H1 (cell line): ENCODE measurements at regions not wholly inside any gene's neighbourhood (a gene's known extent, or its start where the extent isn't known, plus 50 kb on each side); places are given as distances from the start of the nearest gene placed in this dataset.

ENCODE experiments used
- CTCF ChIA-PET: fragments of 300-600 bp; sonication (Branson Sonifier 250); formaldehyde crosslinking; loops from one replicate; lab custom pipeline; 2021; ENCODE audit not compliant: partially characterized antibody; lab: Charles Lee
- POLR2A ChIA-PET: fragments of 300-600 bp; sonication (Branson Sonifier 250); formaldehyde crosslinking; loops from one replicate; lab custom pipeline; 2021; ENCODE audit warnings: inconsistent platforms; ENCODE audit not compliant: partially characterized antibody; lab: Charles Lee
- DNase-seq, 2 experiments: peaks; one replicate each; pipeline versions ENCODE4 v3.0.0 to v3.0.0-alpha.2; 2010 to 2022; ENCODE audit warnings: low spot score in 2 of 2, low read depth in 1 of 2, mixed read lengths in 1 of 2
- FAIRE-seq: peaks from 2 replicates; lab custom pipeline; 2011; peaks lifted over from hg19 to GRCh38; lab: Jason Lieb, UNC
- H2AFZ ChIP-seq: 2 replicates; pipeline ENCODE4 v1.8.1; 2012; ENCODE audit warnings: low read length, inconsistent platforms
- H2AK5ac ChIP-seq: 2 replicates; pipeline ENCODE4 v1.6.1; 2013; ENCODE audit warnings: low read depth, low read length
- H2BK120ac ChIP-seq: replicated peaks from 2 replicates; pipeline ENCODE3; 2013; ENCODE audit warnings: low read depth, low read length, inconsistent platforms
- H2BK12ac ChIP-seq: 2 replicates; pipeline ENCODE4 v1.6.1; 2013; ENCODE audit warnings: low read depth, low read length
- H2BK15ac ChIP-seq: 2 replicates; pipeline ENCODE4 v1.6.1; 2013; ENCODE audit warnings: low read length
- H2BK20ac ChIP-seq: 2 replicates; pipeline ENCODE4 v1.6.1; 2013; ENCODE audit warnings: low read length
- H2BK5ac ChIP-seq: 2 replicates; pipeline ENCODE4 v1.6.1; 2013; ENCODE audit warnings: low read depth, low read length
- H3K14ac ChIP-seq: 2 replicates; pipeline ENCODE4 v1.6.1; 2013; ENCODE audit warnings: inconsistent platforms; ENCODE audit not compliant: insufficient read length
- H3K18ac ChIP-seq: 2 replicates; pipeline ENCODE4 v1.6.1; 2013; ENCODE audit warnings: low read length; ENCODE audit errors: extremely low read depth
- H3K23ac ChIP-seq: 2 replicates; pipeline ENCODE4 v1.6.1; 2013; ENCODE audit warnings: inconsistent platforms; ENCODE audit not compliant: insufficient read length
- H3K23me2 ChIP-seq: 2 replicates; pipeline ENCODE4 v1.6.1; 2013; ENCODE audit warnings: low read depth, low read length
- H3K27ac ChIP-seq: 2 replicates; pipeline ENCODE4 v1.6.1; 2011; ENCODE audit warnings: low read depth, low read length, inconsistent platforms
- H3K27me3 ChIP-seq, 4 experiments: replicated peaks in 1 of 4; 1 replicate in 1 of 4; 2 replicates in 3 of 4; pipeline versions ENCODE4 v1.6.1 to v1.8.1; 2011 to 2013; ENCODE audit warnings: low read length in 3 of 4, mild to moderate bottlenecking in 3 of 4, inconsistent platforms in 2 of 4, mixed read lengths in 2 of 4, moderate library complexity in 1 of 4; ENCODE audit not compliant: control insufficient read depth in 3 of 4, insufficient read depth in 3 of 4; ENCODE audit errors: extremely low read depth in 1 of 4
- H3K36me3 ChIP-seq, 4 experiments: 2 replicates each; pipeline versions ENCODE4 v1.6.1 to v1.8.1; 2011 to 2013; ENCODE audit warnings: mild to moderate bottlenecking in 4 of 4, low read length in 3 of 4, moderate library complexity in 2 of 4, control low read depth in 1 of 4, inconsistent platforms in 1 of 4; ENCODE audit not compliant: insufficient read depth in 4 of 4, control insufficient read depth in 2 of 4
- H3K4ac ChIP-seq: replicated peaks from 2 replicates; pipeline ENCODE3; 2013; ENCODE audit warnings: low read length, low read depth, mixed read lengths, inconsistent platforms; ENCODE audit not compliant: insufficient read length
- H3K4me1 ChIP-seq, 4 experiments: replicated peaks in 1 of 4; 1 replicate in 1 of 4; 2 replicates in 3 of 4; pipeline versions ENCODE4 v1.6.1 to v1.8.1; 2011 to 2013; ENCODE audit warnings: low read length in 3 of 4, inconsistent platforms in 2 of 4, mixed read lengths in 1 of 4; ENCODE audit not compliant: insufficient read depth in 4 of 4, control insufficient read depth in 3 of 4
- H3K4me2 ChIP-seq, 2 experiments: 2 replicates each; pipeline versions ENCODE4 v1.6.1 to v1.8.1; 2011 to 2013; ENCODE audit warnings: low read depth in 2 of 2, low read length in 2 of 2, control low read depth in 1 of 2, inconsistent platforms in 1 of 2, mild to moderate bottlenecking in 1 of 2; ENCODE audit not compliant: insufficient read depth in 1 of 2
- H3K4me3 ChIP-seq, 4 experiments: fragments of 200-600, 300-600 bp in 1 of 4; sonication (generic), shearing (Covaris generic), sonication (Bioruptor Twin) in 1 of 4; 2 replicates each; pipeline versions ENCODE4 v1.5.1 to v1.8.1; 2011 to 2016; ENCODE audit warnings: low read length in 4 of 4, low read depth in 3 of 4, control low read depth in 2 of 4, inconsistent platforms in 2 of 4, mild to moderate bottlenecking in 2 of 4, mixed read lengths in 1 of 4, moderate library complexity in 1 of 4; ENCODE audit not compliant: insufficient read depth in 2 of 4; ENCODE audit errors: extremely low read depth in 1 of 4
- H3K56ac ChIP-seq: replicated peaks from 2 replicates; pipeline ENCODE3; 2013; ENCODE audit warnings: low read depth, mild to moderate bottlenecking, mixed read lengths, low read length, inconsistent platforms; ENCODE audit not compliant: insufficient read length
- H3K79me1 ChIP-seq: 2 replicates; pipeline ENCODE4 v1.6.1; 2013; ENCODE audit warnings: low read depth, low read length, control low read depth
- H3K79me2 ChIP-seq, 2 experiments: 2 replicates each; pipeline versions ENCODE4 v1.6.1 to v1.8.1; 2012 to 2013; ENCODE audit warnings: low read length in 2 of 2, mild to moderate bottlenecking in 2 of 2, inconsistent platforms in 1 of 2; ENCODE audit not compliant: insufficient read depth in 2 of 2, control insufficient read depth in 1 of 2
- H3K9ac ChIP-seq, 4 experiments: replicated peaks in 1 of 4; 1 replicate in 1 of 4; 2 replicates in 3 of 4; pipeline versions ENCODE4 v1.6.1 to v1.8.1; 2011 to 2013; ENCODE audit warnings: low read depth in 3 of 4, low read length in 3 of 4, control low read depth in 2 of 4, mild to moderate bottlenecking in 2 of 4, moderate library complexity in 2 of 4, inconsistent platforms in 1 of 4; ENCODE audit errors: extremely low read depth in 1 of 4
- H3K9me3 ChIP-seq, 2 experiments: 2 replicates each; pipeline versions ENCODE4 v1.6.1 to v1.8.1; 2012 to 2013; ENCODE audit warnings: mild to moderate bottlenecking in 2 of 2, moderate library complexity in 2 of 2, control low read depth in 1 of 2, inconsistent platforms in 1 of 2, low read depth in 1 of 2, low read length in 1 of 2, mixed read lengths in 1 of 2; ENCODE audit not compliant: insufficient read depth in 2 of 2
- H4K20me1 ChIP-seq, 2 experiments: replicated peaks in 1 of 2; 2 replicates each; pipeline versions ENCODE3 to v1.8.1; 2011 to 2013; ENCODE audit warnings: inconsistent platforms in 2 of 2, low read length in 2 of 2, mild to moderate bottlenecking in 1 of 2; ENCODE audit not compliant: insufficient read depth in 2 of 2, control insufficient read depth in 1 of 2
- H4K5ac ChIP-seq: 2 replicates; pipeline ENCODE4 v1.6.1; 2013; ENCODE audit warnings: low read length, low read depth, mixed read lengths, inconsistent platforms; ENCODE audit not compliant: insufficient read length
- H4K8ac ChIP-seq: 2 replicates; pipeline ENCODE4 v1.8.0; 2013; ENCODE audit warnings: mild to moderate bottlenecking, moderate library complexity, low read length, inconsistent platforms; ENCODE audit not compliant: insufficient read depth; ENCODE audit errors: extremely low read depth
- H4K91ac ChIP-seq: replicated peaks from 2 replicates; pipeline ENCODE3; 2013; ENCODE audit warnings: low read length, mixed read lengths, inconsistent platforms; ENCODE audit not compliant: insufficient read length
- BACH1 ChIP-seq: IDR thresholded peaks from 2 replicates; pipeline ENCODE4 v1.6.1; 2012; ENCODE audit warnings: low read length, improper control_type of control experiment
- CEBPB ChIP-seq: IDR thresholded peaks from 2 replicates; pipeline ENCODE4 v1.6.1; 2012; ENCODE audit warnings: low read depth, low read length
- EP300 ChIP-seq, 2 experiments: IDR thresholded peaks; 1 replicate in 1 of 2; 2 replicates in 1 of 2; pipeline ENCODE4 v1.6.1; 2011 to 2012; ENCODE audit warnings: low read depth in 2 of 2, low read length in 2 of 2, mild to moderate bottlenecking in 2 of 2, borderline replicate concordance in 1 of 2, inconsistent platforms in 1 of 2, moderate library complexity in 1 of 2
- FOSL1 ChIP-seq: IDR thresholded peaks from 2 replicates; pipeline ENCODE4 v1.6.1; 2011; ENCODE audit warnings: mild to moderate bottlenecking, low read depth, low read length, moderate library complexity; ENCODE audit not compliant: insufficient read depth
- HDAC6 ChIP-seq: IDR thresholded peaks from one replicate; pipeline ENCODE4 v1.7.1; 2012; ENCODE audit warnings: low read depth, mild to moderate bottlenecking, inconsistent platforms, low read length, moderate library complexity
- JUN ChIP-seq: IDR thresholded peaks from 2 replicates; pipeline ENCODE4 v1.6.1; 2011; ENCODE audit warnings: low read depth, mild to moderate bottlenecking, improper control_type of control experiment, low read length
- KDM1A ChIP-seq: fragments of 200-600, 300-600 bp; sonication (generic); IDR thresholded peaks from 2 replicates; pipeline ENCODE4 v1.7.1; 2016; ENCODE audit warnings: mild to moderate bottlenecking, low read length, borderline replicate concordance
- RBBP5 ChIP-seq: IDR thresholded peaks from 2 replicates; pipeline ENCODE4 v1.7.1; 2012; ENCODE audit warnings: low read depth, mild to moderate bottlenecking, inconsistent platforms, low read length, moderate library complexity, borderline replicate concordance
- RFX5 ChIP-seq: IDR thresholded peaks from 2 replicates; pipeline ENCODE4 v1.6.1; 2011; ENCODE audit warnings: low read depth, low read length, improper control_type of control experiment, borderline replicate concordance
- RXRA ChIP-seq: IDR thresholded peaks from 2 replicates; pipeline ENCODE4 v1.6.1; 2011; ENCODE audit warnings: low read depth, mild to moderate bottlenecking, low read length, moderate library complexity; ENCODE audit not compliant: insufficient read depth
- SIN3A ChIP-seq, 2 experiments: IDR thresholded peaks in 1 of 2; conservative IDR thresholded peaks in 1 of 2; 2 replicates each; pipeline ENCODE4 v1.6.1; 2011 to 2012; ENCODE audit warnings: low read length in 2 of 2, improper control_type of control experiment in 1 of 2, low read depth in 1 of 2, mild to moderate bottlenecking in 1 of 2
- SIX5 ChIP-seq: IDR thresholded peaks from 2 replicates; pipeline ENCODE4 v1.6.1; 2011; ENCODE audit warnings: mild to moderate bottlenecking, low read depth, low read length
- SUZ12 ChIP-seq: fragments of 200-600 bp; sonication (generic); IDR thresholded peaks from 2 replicates; pipeline ENCODE4 v1.6.1; 2012; ENCODE audit warnings: mild to moderate bottlenecking, inconsistent platforms, low read length, moderate library complexity, mixed read lengths
- TEAD4 ChIP-seq: IDR thresholded peaks from 2 replicates; pipeline ENCODE4 v1.6.1; 2012; ENCODE audit warnings: low read depth, low read length, inconsistent platforms, mixed read lengths
- WGBS, 2 experiments: shearing (Covaris generic) in 1 of 2; methylation state at CpG; one replicate each; pipeline versions ENCODE4 v1.1.6 to v1.1.7; 2013 to 2015; ENCODE audit warnings: low lambda C conversion rate in 2 of 2, mixed read lengths in 2 of 2, inconsistent platforms in 1 of 2, low coverage in 1 of 2, missing lambda C conversion rate in 1 of 2; ENCODE audit not compliant: insufficient replicate concordance in 2 of 2, insufficient coverage in 1 of 2, insufficient read length in 1 of 2; ENCODE audit errors: extremely low coverage in 1 of 2, missing lambda C conversion rate in 1 of 2; 5-methylcytosine and 5-hydroxymethylcytosine counted together

GRCh38 chr15:83358972-83359564 is 74.6 kb upstream of the BNC1 start:
- no peak overlapping the region for H2BK5ac ChIP-seq
- DNase-seq (no peak), FAIRE-seq (no peak)
- H3K27me3 ChIP-seq, result peaks cover 0 to 2% (median 0%) of the 10 kb centered on the region in 4 experiments; a peak in 1 of 7 replicates
- H2BK15ac ChIP-seq, result no peak overlapping the region
- H3K79me1 ChIP-seq, result no peaks in the 10 kb centered on the region
- no peak overlapping the region for H3K4me2 ChIP-seq
- H3K14ac ChIP-seq, result no peak overlapping the region
- H3K36me3 ChIP-seq, result no peaks in the 10 kb centered on the region
- H4K20me1 ChIP-seq, result no peaks in the 10 kb centered on the region
- no peak overlapping the region for H2BK12ac ChIP-seq
- no peak overlapping the region for H3K27ac ChIP-seq
- no peaks in the 10 kb centered on the region for H3K9me3 ChIP-seq
- H3K18ac ChIP-seq, result no peak overlapping the region
- no peak overlapping the region for H4K8ac ChIP-seq
- no peaks in the 10 kb centered on the region for H3K23me2 ChIP-seq
- no peaks in the 10 kb centered on the region for H3K4me1 ChIP-seq
- no peak overlapping the region for H2AFZ ChIP-seq
- no peak overlapping the region for H3K4ac ChIP-seq
- H3K9ac ChIP-seq, result no peak overlapping the region
- H4K91ac ChIP-seq, result no peak overlapping the region
- H2BK20ac ChIP-seq, result no peak overlapping the region
- POLR2A ChIA-PET, result no interaction called here
- H3K56ac ChIP-seq, result no peak overlapping the region
- no peak overlapping the region for H3K23ac ChIP-seq
- H3K4me3 ChIP-seq, result no peak overlapping the region
- no peaks in the 10 kb centered on the region for H3K79me2 ChIP-seq
- 91% methylated on average over 13 of the region's 13 CpGs; no CpG with 5 or more reads in 1 of the 2 experiments for WGBS, 2 experiments
- H4K5ac ChIP-seq, result no peak overlapping the region
- no peak overlapping the region for H2AK5ac ChIP-seq
- CTCF ChIA-PET, result interaction anchor here (0.8 to 1.3 kb wide), 2 partner anchors 78 to 111 kb away, joined by 3 to 4 read pairs; no protein-coding TSS in a partner anchor
- H2BK120ac ChIP-seq, result no peak overlapping the region
- no peak for TF ChIP-seq KDM1A
- no peak for TF ChIP-seq SIX5
- no peak for TF ChIP-seq SUZ12
- no peak for TF ChIP-seq CEBPB
- no peak for TF ChIP-seq SIN3A (conservative IDR thresholded peaks at IDR 0.05 in 1 of 2, IDR thresholded peaks at IDR 0.05 in 1 of 2; ENCODE audit: low read depth in 1 of 2, low read length in 2 of 2)
- no peak for TF ChIP-seq FOSL1
- TF ChIP-seq BACH1, result no peak
- TF ChIP-seq JUN, result no peak
- TF ChIP-seq RXRA, result no peak
- TF ChIP-seq RFX5, result no peak
- TF ChIP-seq TEAD4, result no peak
- no peak for TF ChIP-seq HDAC6
- TF ChIP-seq EP300 (IDR thresholded peaks at IDR 0.05; ENCODE audit: borderline replicate concordance in 1 of 2, low read depth in 2 of 2, low read length in 2 of 2), result no peak
- no peak for TF ChIP-seq RBBP5
